Hepatocyte (in vitro differentiated cells): ENCODE measurements at regions not wholly inside any gene's neighbourhood (a gene's known extent, or its start where the extent isn't known, plus 50 kb on each side); places are given as distances from the start of the nearest gene placed in this dataset.

ENCODE experiments used
- DNase-seq: peaks from one replicate; pipeline ENCODE4 v3.0.0-alpha.2; 2016; ENCODE audit warnings: low spot score
- H2AFZ ChIP-seq: fragments of 200-600 bp; sonication (generic); 2 replicates; pipeline ENCODE4 v1.6.0; 2016; ENCODE audit warnings: antibody characterized with exemption, mild to moderate bottlenecking
- H3K27ac ChIP-seq: fragments of 200-600 bp; sonication (generic); 2 replicates; pipeline ENCODE4 v1.5.1; 2016; ENCODE audit warnings: mild to moderate bottlenecking
- H3K27me3 ChIP-seq: fragments of 200-600 bp; sonication (generic); 2 replicates; pipeline ENCODE4 v1.6.1; 2016
- H3K36me3 ChIP-seq: fragments of 200-600 bp; sonication (generic); replicated peaks from 2 replicates; pipeline ENCODE4 v1.5.1; 2016; ENCODE audit warnings: low read depth; ENCODE audit not compliant: insufficient read depth
- H3K4me1 ChIP-seq: fragments of 200-600 bp; sonication (generic); 2 replicates; pipeline ENCODE4 v1.5.1; 2016; ENCODE audit warnings: mild to moderate bottlenecking, moderate library complexity; ENCODE audit not compliant: insufficient read depth
- H3K4me2 ChIP-seq: fragments of 200-600 bp; sonication (generic); 2 replicates; pipeline ENCODE4 v1.6.0; 2016
- H3K4me3 ChIP-seq: fragments of 200-600 bp; sonication (generic); 2 replicates; pipeline ENCODE4 v1.5.1; 2016; ENCODE audit warnings: mild to moderate bottlenecking
- H3K79me2 ChIP-seq: fragments of 200-600 bp; sonication (generic); 2 replicates; pipeline ENCODE4 v1.6.0; 2017; ENCODE audit warnings: mild to moderate bottlenecking
- H3K9me2 ChIP-seq: fragments of 200-600 bp; sonication (generic); replicated peaks from 2 replicates; pipeline ENCODE4 v1.6.0; 2017; ENCODE audit warnings: mild to moderate bottlenecking; ENCODE audit not compliant: insufficient read depth
- H3K9me3 ChIP-seq: fragments of 200-600 bp; sonication (generic); 2 replicates; pipeline ENCODE4 v1.5.1; 2016; ENCODE audit warnings: low read depth, mild to moderate bottlenecking
- H4K20me1 ChIP-seq: fragments of 200-600 bp; sonication (generic); 2 replicates; pipeline ENCODE4 v1.6.0; 2016; ENCODE audit warnings: mild to moderate bottlenecking; ENCODE audit not compliant: insufficient read depth, poor library complexity, severe bottlenecking
- EZH2 ChIP-seq: fragments of 200-600 bp; sonication (generic); IDR thresholded peaks from 2 replicates; pipeline ENCODE4 v1.6.1; 2016; ENCODE audit warnings: antibody characterized with exemption, mild to moderate bottlenecking, borderline replicate concordance
- EZH2phosphoT487 ChIP-seq: fragments of 200-600 bp; sonication (generic); IDR thresholded peaks from one replicate; pipeline ENCODE4 v1.6.1; 2018; ENCODE audit warnings: antibody characterized with exemption, mild to moderate bottlenecking, low read depth, moderate library complexity; ENCODE audit not compliant: unreplicated experiment, severe bottlenecking
- WGBS: methylation state at CpG from one replicate; pipeline ENCODE4 v1.1.6; 2016; ENCODE audit warnings: low lambda C conversion rate; ENCODE audit errors: missing lambda C conversion rate; 5-methylcytosine and 5-hydroxymethylcytosine counted together
- TF ChIP-seq, protein P1 (sequence below): fragments of 200-600 bp; sonication (generic); IDR thresholded peaks from 2 replicates; pipeline ENCODE4 v1.5.1; 2016; ENCODE audit warnings: antibody characterized with exemption, mild to moderate bottlenecking; ENCODE audit not compliant: poor library complexity

DNA sequence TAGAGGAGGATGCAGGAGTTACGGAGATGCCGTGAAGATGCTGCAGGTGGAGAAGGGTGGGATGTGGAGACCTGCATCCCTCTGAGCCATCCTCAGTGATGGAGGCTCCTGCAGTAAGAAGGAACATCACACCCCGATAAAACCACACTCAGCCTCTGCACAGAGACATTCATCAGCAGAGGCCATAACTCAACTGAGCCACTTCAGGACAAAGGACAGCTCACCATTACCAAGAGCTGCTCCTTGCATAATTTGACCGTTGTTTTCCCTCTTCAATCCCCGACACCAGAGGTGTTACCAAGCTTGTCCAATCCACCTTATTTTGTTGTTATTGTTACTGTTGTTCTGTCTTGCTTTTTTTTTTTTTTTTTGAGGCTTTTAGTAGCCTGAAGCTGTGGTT is 543.9 kb downstream of the AJAP1 start:
- H3K27ac ChIP-seq = no peak overlapping the region
- H3K27me3 ChIP-seq = no peaks in the 10 kb centered on the region
- TF ChIP-seq EZH2 (no peak), EZH2phosphoT487 (no peak)
- TF ChIP-seq, protein P1, sequence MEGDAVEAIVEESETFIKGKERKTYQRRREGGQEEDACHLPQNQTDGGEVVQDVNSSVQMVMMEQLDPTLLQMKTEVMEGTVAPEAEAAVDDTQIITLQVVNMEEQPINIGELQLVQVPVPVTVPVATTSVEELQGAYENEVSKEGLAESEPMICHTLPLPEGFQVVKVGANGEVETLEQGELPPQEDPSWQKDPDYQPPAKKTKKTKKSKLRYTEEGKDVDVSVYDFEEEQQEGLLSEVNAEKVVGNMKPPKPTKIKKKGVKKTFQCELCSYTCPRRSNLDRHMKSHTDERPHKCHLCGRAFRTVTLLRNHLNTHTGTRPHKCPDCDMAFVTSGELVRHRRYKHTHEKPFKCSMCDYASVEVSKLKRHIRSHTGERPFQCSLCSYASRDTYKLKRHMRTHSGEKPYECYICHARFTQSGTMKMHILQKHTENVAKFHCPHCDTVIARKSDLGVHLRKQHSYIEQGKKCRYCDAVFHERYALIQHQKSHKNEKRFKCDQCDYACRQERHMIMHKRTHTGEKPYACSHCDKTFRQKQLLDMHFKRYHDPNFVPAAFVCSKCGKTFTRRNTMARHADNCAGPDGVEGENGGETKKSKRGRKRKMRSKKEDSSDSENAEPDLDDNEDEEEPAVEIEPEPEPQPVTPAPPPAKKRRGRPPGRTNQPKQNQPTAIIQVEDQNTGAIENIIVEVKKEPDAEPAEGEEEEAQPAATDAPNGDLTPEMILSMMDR = no peak
- no peak overlapping the region for H3K4me3 ChIP-seq
- H3K36me3 ChIP-seq = no peaks in the 10 kb centered on the region
- H3K4me2 ChIP-seq = no peak overlapping the region
- H3K9me2 ChIP-seq = no peaks in the 10 kb centered on the region
- no peaks in the 10 kb centered on the region for H4K20me1 ChIP-seq
- H3K4me1 ChIP-seq = no peaks in the 10 kb centered on the region
- DNase-seq = no peak
- WGBS = 66% methylated on average over 5 of the region's 5 CpGs
- no peak overlapping the region for H2AFZ ChIP-seq
- H3K79me2 ChIP-seq = no peaks in the 10 kb centered on the region
- H3K9me3 ChIP-seq = no peaks in the 10 kb centered on the region

DNA sequence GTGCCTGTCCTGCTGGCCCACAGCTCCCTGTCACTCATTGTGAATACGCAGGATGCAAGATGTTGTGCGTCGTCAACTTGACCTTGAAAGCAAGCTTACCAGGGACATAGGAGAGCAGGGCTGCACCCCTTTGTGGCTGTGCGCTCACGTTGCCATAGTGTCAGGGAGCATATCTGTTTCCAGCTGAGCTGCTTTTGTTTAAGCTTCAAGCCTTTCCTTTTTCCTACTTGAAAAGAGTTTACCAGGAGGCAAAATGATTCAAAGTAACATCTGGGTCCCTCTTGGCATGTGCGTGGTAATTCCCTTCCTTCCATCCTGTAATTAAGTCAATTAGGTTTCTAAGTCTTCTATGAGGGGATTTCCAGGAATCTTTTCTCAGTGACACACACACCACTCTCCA is 537.1 kb downstream of the AJAP1 start:
- Histone ChIP-seq H3K36me3 (no peaks in the 10 kb centered on the region), H3K4me2 (no peak overlapping the region), H3K27me3 (no peaks in the 10 kb centered on the region), H3K9me3 (no peaks in the 10 kb centered on the region), H3K9me2 (no peaks in the 10 kb centered on the region), H3K79me2 (no peaks in the 10 kb centered on the region), H3K4me1 (no peaks in the 10 kb centered on the region), H3K27ac (no peak overlapping the region), H4K20me1 (no peaks in the 10 kb centered on the region), H3K4me3 (no peak overlapping the region), H2AFZ (no peak overlapping the region)
- TF ChIP-seq EZH2 (no peak), EZH2phosphoT487 (no peak)
- TF ChIP-seq, protein P1 = no peak
- DNase-seq = no peak
- WGBS = 70% methylated on average over 6 of the region's 6 CpGs

DNA sequence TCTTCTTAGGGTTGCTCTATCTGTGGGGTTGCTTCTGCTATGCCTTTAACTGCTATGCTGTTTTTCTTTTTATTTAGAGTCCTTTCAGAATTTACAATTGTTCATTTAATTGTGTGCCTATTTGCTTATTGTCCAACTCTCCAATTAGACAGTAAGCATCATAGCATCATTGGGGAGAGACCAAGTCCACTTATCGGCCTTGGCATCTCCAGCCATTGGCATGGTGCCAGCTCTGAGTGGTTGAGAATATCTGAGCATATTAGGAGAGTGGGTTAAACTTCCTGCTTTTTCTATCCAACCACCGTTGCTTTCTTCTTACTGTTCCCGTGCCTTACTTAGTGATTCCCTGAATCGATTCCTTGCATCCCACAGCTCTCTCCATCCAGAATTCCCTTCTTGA is 535.0 kb downstream of the AJAP1 start:
- H3K79me2 ChIP-seq = no peaks in the 10 kb centered on the region
- H3K27ac ChIP-seq = no peak overlapping the region
- no peak overlapping the region for H3K4me2 ChIP-seq
- H4K20me1 ChIP-seq = no peaks in the 10 kb centered on the region
- no peaks in the 10 kb centered on the region for H3K9me2 ChIP-seq
- 90% methylated on average over 4 of the region's 4 CpGs for WGBS
- H3K9me3 ChIP-seq = no peaks in the 10 kb centered on the region
- no peak overlapping the region for H2AFZ ChIP-seq
- H3K4me1 ChIP-seq = no peaks in the 10 kb centered on the region
- H3K27me3 ChIP-seq = no peaks in the 10 kb centered on the region
- TF ChIP-seq EZH2phosphoT487 (no peak), EZH2 (no peak)
- TF ChIP-seq, protein P1 = no peak
- no peaks in the 10 kb centered on the region for H3K36me3 ChIP-seq
- H3K4me3 ChIP-seq = no peak overlapping the region
- no peak for DNase-seq

DNA sequence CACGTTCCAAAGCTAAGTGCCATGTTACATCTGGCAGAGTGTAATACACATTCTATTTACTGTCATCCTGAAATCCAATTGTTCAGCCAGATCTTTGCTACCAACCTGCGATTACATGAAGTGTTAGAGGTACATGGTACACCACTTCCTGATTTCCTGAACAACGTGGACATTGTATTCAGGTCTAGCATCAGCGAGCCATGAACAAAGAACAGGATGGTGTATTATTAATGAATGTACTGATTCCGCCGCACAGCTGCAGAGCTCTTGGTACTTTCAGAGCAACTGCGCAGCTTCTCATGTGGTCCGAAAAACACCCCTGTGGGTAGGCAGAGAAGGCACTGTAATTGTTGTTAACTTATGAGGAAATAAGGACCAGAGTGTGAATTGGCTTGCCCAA is 511.4 kb downstream of the AJAP1 start:
- no peaks in the 10 kb centered on the region for H3K4me1 ChIP-seq
- H3K27ac ChIP-seq = no peak overlapping the region
- TF ChIP-seq EZH2phosphoT487 (no peak), EZH2 (no peak)
- TF ChIP-seq, protein P1 = no peak
- H4K20me1 ChIP-seq = no peaks in the 10 kb centered on the region
- no peak for DNase-seq
- 93% methylated on average over 8 of the region's 8 CpGs for WGBS
- H2AFZ ChIP-seq = no peak overlapping the region
- H3K9me3 ChIP-seq = no peaks in the 10 kb centered on the region
- no peaks in the 10 kb centered on the region for H3K9me2 ChIP-seq
- H3K27me3 ChIP-seq = no peaks in the 10 kb centered on the region
- no peak overlapping the region for H3K4me3 ChIP-seq
- H3K4me2 ChIP-seq = no peak overlapping the region
- no peaks in the 10 kb centered on the region for H3K36me3 ChIP-seq
- H3K79me2 ChIP-seq = no peaks in the 10 kb centered on the region
